Liver (tissue), 3 donors: ENCODE measurements at regions not wholly inside any gene's neighbourhood (a gene's known extent, or its start where the extent isn't known, plus 50 kb on each side); places are given as distances from the start of the nearest gene placed in this dataset.

Experiments used
- FOXA1 ChIP-seq: IDR thresholded peaks from 2 replicates; pipeline ENCODE4 v1.6.1; 2016; ENCODE audit warnings: antibody characterized with exemption
- GABPA ChIP-seq, 2 donors: IDR thresholded peaks in 1 of 2; conservative IDR thresholded peaks in 1 of 2; 2 replicates each; pipeline ENCODE4 v1.6.1; 2016; ENCODE audit warnings: antibody characterized with exemption in 2 of 2, mild to moderate bottlenecking in 1 of 2, moderate library complexity in 1 of 2
- JUND ChIP-seq, 2 donors: IDR thresholded peaks; 2 replicates each; pipeline ENCODE4 v1.6.1; 2016; ENCODE audit warnings: antibody characterized with exemption in 2 of 2
- RAD21 ChIP-seq, 2 donors: IDR thresholded peaks; 2 replicates each; pipeline ENCODE4 v1.6.1; 2016; ENCODE audit warnings: antibody characterized with exemption in 2 of 2, mild to moderate bottlenecking in 2 of 2
- RXRA ChIP-seq, 2 donors: IDR thresholded peaks; 2 replicates each; pipeline ENCODE4 v1.6.1; 2017 to 2018; ENCODE audit warnings: antibody characterized with exemption in 2 of 2, mild to moderate bottlenecking in 1 of 2
- SP1 ChIP-seq: IDR thresholded peaks from 2 replicates; pipeline ENCODE4 v1.6.1; 2018; ENCODE audit warnings: antibody characterized with exemption, mild to moderate bottlenecking
- TAF1 ChIP-seq: conservative IDR thresholded peaks from 2 replicates; pipeline ENCODE4 v1.6.1; 2016; ENCODE audit warnings: antibody characterized with exemption, mild to moderate bottlenecking
- YY1 ChIP-seq: IDR thresholded peaks from 2 replicates; pipeline ENCODE4 v1.6.1; 2016; ENCODE audit warnings: antibody characterized with exemption, mild to moderate bottlenecking
- TF ChIP-seq, protein P1 (sequence below): fragments of 150-350 bp; IDR thresholded peaks from 2 replicates; pipeline ENCODE4 v1.5.1; 2017; ENCODE audit warnings: improper control_type of control experiment, low read depth, low read length; ENCODE audit not compliant: missing input control
- TF ChIP-seq, protein P2 (sequence below): IDR thresholded peaks from 2 replicates; pipeline ENCODE4 v1.6.1; 2016; ENCODE audit warnings: antibody characterized with exemption, mild to moderate bottlenecking
- TF ChIP-seq, protein P3 (sequence below): IDR thresholded peaks from 2 replicates; pipeline ENCODE4 v1.6.1; 2016; ENCODE audit warnings: antibody characterized with exemption
- donor health status: healthy.
- donor health status: healthy.

DNA sequence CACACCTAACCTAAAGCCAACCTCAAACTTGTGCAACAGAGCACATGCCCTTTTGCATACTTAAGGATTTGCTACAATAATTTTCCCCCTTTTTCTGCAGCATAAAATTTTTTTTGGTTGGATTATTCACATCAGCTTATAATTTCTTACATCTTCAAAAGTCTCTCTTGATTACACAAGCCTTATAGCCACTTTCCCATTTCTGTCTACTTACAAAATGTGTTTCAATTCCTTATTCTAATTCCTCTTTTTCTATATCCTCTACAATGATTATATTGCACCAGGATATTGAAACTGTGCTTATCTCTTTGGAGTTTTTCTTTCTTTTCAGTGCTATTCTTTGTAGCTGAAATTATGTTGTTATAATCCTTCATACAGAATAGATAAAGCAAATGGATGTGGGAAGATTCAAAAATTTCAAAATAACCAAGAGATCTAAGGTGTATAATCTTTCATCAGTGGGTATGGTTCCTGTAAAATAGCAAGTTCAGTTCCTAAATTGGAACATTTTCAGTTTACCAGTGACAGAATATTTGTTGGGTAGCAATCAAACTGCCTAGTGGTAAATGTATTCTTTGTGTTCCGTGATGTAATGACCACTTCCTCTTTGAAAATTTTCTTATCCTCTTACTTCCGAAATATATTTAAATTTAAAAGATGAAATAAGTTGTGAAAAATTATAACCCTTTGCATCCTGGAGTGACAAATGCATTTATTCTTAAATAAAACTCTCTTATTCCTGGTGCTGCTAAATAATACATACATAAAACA lies 386.8 kb upstream of the CHD1 start:
- TF ChIP-seq, protein P1, sequence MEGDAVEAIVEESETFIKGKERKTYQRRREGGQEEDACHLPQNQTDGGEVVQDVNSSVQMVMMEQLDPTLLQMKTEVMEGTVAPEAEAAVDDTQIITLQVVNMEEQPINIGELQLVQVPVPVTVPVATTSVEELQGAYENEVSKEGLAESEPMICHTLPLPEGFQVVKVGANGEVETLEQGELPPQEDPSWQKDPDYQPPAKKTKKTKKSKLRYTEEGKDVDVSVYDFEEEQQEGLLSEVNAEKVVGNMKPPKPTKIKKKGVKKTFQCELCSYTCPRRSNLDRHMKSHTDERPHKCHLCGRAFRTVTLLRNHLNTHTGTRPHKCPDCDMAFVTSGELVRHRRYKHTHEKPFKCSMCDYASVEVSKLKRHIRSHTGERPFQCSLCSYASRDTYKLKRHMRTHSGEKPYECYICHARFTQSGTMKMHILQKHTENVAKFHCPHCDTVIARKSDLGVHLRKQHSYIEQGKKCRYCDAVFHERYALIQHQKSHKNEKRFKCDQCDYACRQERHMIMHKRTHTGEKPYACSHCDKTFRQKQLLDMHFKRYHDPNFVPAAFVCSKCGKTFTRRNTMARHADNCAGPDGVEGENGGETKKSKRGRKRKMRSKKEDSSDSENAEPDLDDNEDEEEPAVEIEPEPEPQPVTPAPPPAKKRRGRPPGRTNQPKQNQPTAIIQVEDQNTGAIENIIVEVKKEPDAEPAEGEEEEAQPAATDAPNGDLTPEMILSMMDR: no peak
- TF ChIP-seq, protein P2, sequence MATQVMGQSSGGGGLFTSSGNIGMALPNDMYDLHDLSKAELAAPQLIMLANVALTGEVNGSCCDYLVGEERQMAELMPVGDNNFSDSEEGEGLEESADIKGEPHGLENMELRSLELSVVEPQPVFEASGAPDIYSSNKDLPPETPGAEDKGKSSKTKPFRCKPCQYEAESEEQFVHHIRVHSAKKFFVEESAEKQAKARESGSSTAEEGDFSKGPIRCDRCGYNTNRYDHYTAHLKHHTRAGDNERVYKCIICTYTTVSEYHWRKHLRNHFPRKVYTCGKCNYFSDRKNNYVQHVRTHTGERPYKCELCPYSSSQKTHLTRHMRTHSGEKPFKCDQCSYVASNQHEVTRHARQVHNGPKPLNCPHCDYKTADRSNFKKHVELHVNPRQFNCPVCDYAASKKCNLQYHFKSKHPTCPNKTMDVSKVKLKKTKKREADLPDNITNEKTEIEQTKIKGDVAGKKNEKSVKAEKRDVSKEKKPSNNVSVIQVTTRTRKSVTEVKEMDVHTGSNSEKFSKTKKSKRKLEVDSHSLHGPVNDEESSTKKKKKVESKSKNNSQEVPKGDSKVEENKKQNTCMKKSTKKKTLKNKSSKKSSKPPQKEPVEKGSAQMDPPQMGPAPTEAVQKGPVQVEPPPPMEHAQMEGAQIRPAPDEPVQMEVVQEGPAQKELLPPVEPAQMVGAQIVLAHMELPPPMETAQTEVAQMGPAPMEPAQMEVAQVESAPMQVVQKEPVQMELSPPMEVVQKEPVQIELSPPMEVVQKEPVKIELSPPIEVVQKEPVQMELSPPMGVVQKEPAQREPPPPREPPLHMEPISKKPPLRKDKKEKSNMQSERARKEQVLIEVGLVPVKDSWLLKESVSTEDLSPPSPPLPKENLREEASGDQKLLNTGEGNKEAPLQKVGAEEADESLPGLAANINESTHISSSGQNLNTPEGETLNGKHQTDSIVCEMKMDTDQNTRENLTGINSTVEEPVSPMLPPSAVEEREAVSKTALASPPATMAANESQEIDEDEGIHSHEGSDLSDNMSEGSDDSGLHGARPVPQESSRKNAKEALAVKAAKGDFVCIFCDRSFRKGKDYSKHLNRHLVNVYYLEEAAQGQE: no peak
- no peak for TF ChIP-seq TAF1
- no peak for TF ChIP-seq YY1
- TF ChIP-seq FOXA1: no peak
- TF ChIP-seq JUND (IDR thresholded peaks at IDR 0.05): no peak
- no peak for TF ChIP-seq RXRA (IDR thresholded peaks at IDR 0.05)
- TF ChIP-seq RAD21 (IDR thresholded peaks at IDR 0.05): no peak
- no peak for TF ChIP-seq GABPA (IDR thresholded peaks at IDR 0.05 in 1 of 2, conservative IDR thresholded peaks at IDR 0.05 in 1 of 2)
- TF ChIP-seq, protein P3, sequence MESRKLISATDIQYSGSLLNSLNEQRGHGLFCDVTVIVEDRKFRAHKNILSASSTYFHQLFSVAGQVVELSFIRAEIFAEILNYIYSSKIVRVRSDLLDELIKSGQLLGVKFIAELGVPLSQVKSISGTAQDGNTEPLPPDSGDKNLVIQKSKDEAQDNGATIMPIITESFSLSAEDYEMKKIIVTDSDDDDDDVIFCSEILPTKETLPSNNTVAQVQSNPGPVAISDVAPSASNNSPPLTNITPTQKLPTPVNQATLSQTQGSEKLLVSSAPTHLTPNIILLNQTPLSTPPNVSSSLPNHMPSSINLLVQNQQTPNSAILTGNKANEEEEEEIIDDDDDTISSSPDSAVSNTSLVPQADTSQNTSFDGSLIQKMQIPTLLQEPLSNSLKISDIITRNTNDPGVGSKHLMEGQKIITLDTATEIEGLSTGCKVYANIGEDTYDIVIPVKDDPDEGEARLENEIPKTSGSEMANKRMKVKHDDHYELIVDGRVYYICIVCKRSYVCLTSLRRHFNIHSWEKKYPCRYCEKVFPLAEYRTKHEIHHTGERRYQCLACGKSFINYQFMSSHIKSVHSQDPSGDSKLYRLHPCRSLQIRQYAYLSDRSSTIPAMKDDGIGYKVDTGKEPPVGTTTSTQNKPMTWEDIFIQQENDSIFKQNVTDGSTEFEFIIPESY: no peak
- no peak for TF ChIP-seq SP1
